Right lobe of liver (tissue), 6 donors: ENCODE measurements at regions not wholly inside any gene's neighbourhood (a gene's known extent, or its start where the extent isn't known, plus 50 kb on each side); places are given as distances from the start of the nearest gene placed in this dataset.

ENCODE experiments used
- ATAC-seq, 4 donors: fragments of 200-7000 bp; cut with Tn5 transposase; one replicate each; pipeline ENCODE4 v1.9.1; 2020; ENCODE audit warnings: mild to moderate bottlenecking in 4 of 4, moderate library complexity in 4 of 4
- DNase-seq, 3 donors: peaks; one replicate each; pipeline ENCODE4 v3.0.0-alpha.2; 2020
- H3K27ac ChIP-seq, 3 donors: fragments of 200-600 bp; one replicate each; pipeline ENCODE4 v1.8.0; 2022
- H3K27me3 ChIP-seq, 2 donors: fragments of 200-600 bp; one replicate each; pipeline ENCODE4 v1.8.0; 2022
- H3K36me3 ChIP-seq, 4 donors: fragments of 200-600 bp; sonication (generic) in 1 of 4; one replicate each; pipeline versions ENCODE4 v1.5.1 to v1.8.0; 2017 to 2022; ENCODE audit warnings: control low read depth in 1 of 4
- H3K4me1 ChIP-seq, 4 donors: fragments of 200-600 bp; sonication (generic) in 1 of 4; one replicate each; pipeline versions ENCODE4 v1.5.1 to v1.8.0; 2017 to 2022; ENCODE audit warnings: control low read depth in 1 of 4
- H3K4me3 ChIP-seq, 3 donors: fragments of 200-600 bp; one replicate each; pipeline ENCODE4 v1.8.0; 2022
- H3K9me3 ChIP-seq, 4 donors: fragments of 200-600 bp; sonication (generic) in 1 of 4; one replicate each; pipeline versions ENCODE4 v1.5.1 to v1.8.0; 2017 to 2022; ENCODE audit warnings: control low read depth in 1 of 4
- CTCF ChIP-seq, 4 donors: fragments of 200-600 bp in 3 of 4; fragments of 450-650 bp in 1 of 4; IDR thresholded peaks; one replicate each; pipeline versions ENCODE4 v1.5.1 to v1.8.0; 2016 to 2022; ENCODE audit warnings: antibody characterized with exemption in 4 of 4, mild to moderate bottlenecking in 2 of 4
- POLR2A ChIP-seq: fragments of 450-650 bp; IDR thresholded peaks from one replicate; pipeline ENCODE4 v1.6.1; 2017; ENCODE audit warnings: antibody characterized with exemption, mild to moderate bottlenecking
- WGBS: methylation state at CpG from one replicate; pipeline ENCODE4 v1.1.6; 2018; ENCODE audit warnings: low coverage, low lambda C conversion rate; ENCODE audit not compliant: insufficient coverage; ENCODE audit errors: missing lambda C conversion rate; 5-methylcytosine and 5-hydroxymethylcytosine counted together
- intact Hi-C, 2 donors: fragments of 100-400 bp; cut with DNase I; formaldehyde crosslinking; loops; one replicate each; pipeline versions ENCODE4 v1.11.2 to v1.14.1; 2022
- donor health status: DM: no; HTN: yes; CAD: no.
- donor health status: DM: no; HTN: no; CAD: no.
- donor health status: DM: no; HTN: no; CAD: no.
- donor health status: DM: no; HTN: yes; CAD: no.
- donor health status: DM: no; HTN: yes; CAD: no.

GRCh38 chr10:31723106-31723750 lies 205.4 kb downstream of the ARHGAP12 start:
- Histone ChIP-seq H3K4me3 (no peak overlapping the region), H3K27ac (no peak overlapping the region), H3K27me3 (no peaks in the 10 kb centered on the region), H3K4me1 (no peaks in the 10 kb centered on the region), H3K9me3 (no peaks in the 10 kb centered on the region), H3K36me3 (no peaks in the 10 kb centered on the region)
- TF ChIP-seq CTCF (IDR thresholded peaks at IDR 0.05) (no peak), POLR2A (no peak)
- intact Hi-C loops = no loop called here
- ATAC-seq (peak in 3 of 4 donors; percentile 18 to 44 (median 25)), DNase-seq (no peak)
- WGBS = 62% methylated on average over 4 of the region's 5 CpGs

GRCh38 chr10:31721096-31721495 lies 207.5 kb downstream of the ARHGAP12 start:
- no peak for ATAC-seq
- no peaks in the 10 kb centered on the region for H3K36me3 ChIP-seq
- no peaks in the 10 kb centered on the region for H3K4me1 ChIP-seq
- H3K4me3 ChIP-seq = no peak overlapping the region
- TF ChIP-seq POLR2A = no peak
- no peak for TF ChIP-seq CTCF (IDR thresholded peaks at IDR 0.05)
- intact Hi-C loops = no loop called here
- WGBS = 81% methylated on average over 5 of the region's 5 CpGs
- no peaks in the 10 kb centered on the region for H3K9me3 ChIP-seq
- DNase-seq = no peak
- no peaks in the 10 kb centered on the region for H3K27me3 ChIP-seq
- H3K27ac ChIP-seq = no peak overlapping the region

- Histone ChIP-seq H3K4me3 (no peak overlapping the region), H3K9me3 (no peaks in the 10 kb centered on the region), H3K27ac (no peak overlapping the region), H3K27me3 (no peaks in the 10 kb centered on the region), H3K4me1 (no peaks in the 10 kb centered on the region), H3K36me3 (no peaks in the 10 kb centered on the region)
- TF ChIP-seq CTCF (IDR thresholded peaks at IDR 0.05) (no peak), POLR2A (no peak)
- ATAC-seq = no peak
- no peak for DNase-seq
- intact Hi-C loops = no loop called here
- WGBS = 60% methylated on average over 1 of the region's 1 CpG
Observed at GRCh38 chr10:31720546-31720945, 208.1 kb downstream of the ARHGAP12 start.

- ATAC-seq (no peak), DNase-seq (no peak)
- intact Hi-C loops = loop anchor here in 1 of 2 donors (5.0 kb wide), 1 partner anchor 63 kb away; no protein-coding TSS in a partner anchor
- H3K9me3 ChIP-seq = peaks cover 0 to 6% (median 0%) of the 10 kb centered on the region in 4 donors
- no peak overlapping the region for H3K4me3 ChIP-seq
- H3K27ac ChIP-seq = peak overlapping the region in 1 of 3 donors; percentile 63
- H3K36me3 ChIP-seq = no peaks in the 10 kb centered on the region
- TF ChIP-seq POLR2A (no peak), CTCF (IDR thresholded peaks at IDR 0.05) (no peak)
- no peaks in the 10 kb centered on the region for H3K27me3 ChIP-seq
- H3K4me1 ChIP-seq = peaks cover 0 to 4% (median 0%) of the 10 kb centered on the region in 4 donors
Observed at GRCh38 chr10:31709476-31709875, 219.2 kb downstream of the ARHGAP12 start.
